ENCODE measurements at regions not wholly inside any gene's neighbourhood (a gene's known extent, or its start where the extent isn't known, plus 50 kb on each side); places are given as distances from the start of the nearest gene placed in this dataset.
"Not testable (repeated sequence)": the region's sequence is repeated elsewhere in the genome, so short reads cannot be mapped to it uniquely, and the experiment has no call there.

DNA sequence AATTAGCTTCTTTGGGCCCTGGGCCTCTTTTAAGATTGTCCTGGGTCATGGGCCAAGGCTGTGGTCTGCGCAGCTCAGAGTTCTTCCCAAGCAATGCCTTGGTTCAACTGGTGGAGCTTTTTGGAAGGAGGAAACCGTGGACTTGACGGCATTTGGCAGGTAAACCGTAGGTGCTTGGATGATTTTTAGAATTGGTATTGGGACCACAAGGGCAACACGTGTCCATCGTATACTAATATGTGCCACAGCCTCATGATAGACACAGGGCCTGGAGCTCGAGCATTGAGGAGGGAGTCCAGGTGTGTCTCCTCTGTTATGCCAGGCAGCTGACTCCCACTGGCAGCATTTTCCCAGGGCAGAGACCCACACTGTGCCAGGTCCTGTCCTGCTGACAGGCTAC, 120.9 kb upstream of the PITX1 start:
- no peak for DNase-seq

DNA sequence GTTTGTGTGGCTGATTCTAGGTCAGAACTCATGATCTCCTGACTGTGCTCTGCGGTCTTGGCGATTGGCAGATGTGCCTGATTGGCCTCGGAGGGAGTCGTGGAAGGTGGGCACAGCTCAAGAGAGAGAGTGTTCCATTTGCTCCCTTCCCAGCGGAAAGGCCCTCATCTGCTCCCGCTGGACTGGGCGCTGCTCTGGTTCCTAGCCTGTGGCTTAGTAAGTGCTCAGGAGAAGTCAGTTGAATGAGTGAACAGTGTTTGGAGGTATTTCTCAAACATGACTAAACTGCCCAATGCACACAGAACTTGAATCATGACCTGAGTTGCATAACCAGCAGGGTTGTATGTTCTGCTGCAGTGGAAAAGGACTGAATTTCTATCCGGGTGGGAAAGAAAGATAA, 120.2 kb upstream of the PITX1 start:
- no peak for DNase-seq

GRCh38 chr5:135153661-135154060, 119.6 kb upstream of the PITX1 start:
- DNase-seq = no peak

DNA sequence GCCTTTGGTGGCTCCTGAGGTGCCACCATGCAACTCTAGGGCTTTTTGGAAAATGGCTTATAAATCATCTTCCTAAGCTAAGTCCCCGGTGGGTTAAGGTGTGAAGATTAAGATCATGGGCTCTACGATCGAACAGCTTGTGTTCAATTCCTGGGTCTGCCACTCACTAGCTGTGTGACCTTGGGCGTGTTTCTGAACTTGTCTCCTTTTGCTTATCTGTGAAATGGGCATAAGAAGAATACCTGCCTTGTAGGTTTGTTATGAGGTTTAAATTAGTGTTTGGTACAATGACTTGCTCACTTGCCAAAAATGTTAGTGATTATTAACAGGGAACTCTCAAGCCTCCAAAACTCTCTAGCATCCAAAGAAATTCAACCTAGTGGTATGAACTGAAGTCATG, 119.2 kb upstream of the PITX1 start:
- DNase-seq = no peak

- not testable (repeated sequence) for DNase-seq
Observed at GRCh38 chr5:135151660-135152059, 117.6 kb upstream of the PITX1 start.

- DNase-seq = no peak
Observed at GRCh38 chr5:135151256-135151655, 117.2 kb upstream of the PITX1 start.

- no peak for DNase-seq
Observed at GRCh38 chr5:135150767-135151166, 116.7 kb upstream of the PITX1 start.

GRCh38 chr5:135149956-135150723, 116.1 kb upstream of the PITX1 start:
- DNase-seq = no peak

GRCh38 chr5:135149229-135149955, 115.4 kb upstream of the PITX1 start:
- DNase-seq = no peak

- no peak for DNase-seq
Observed at GRCh38 chr5:135147294-135148090, 113.5 kb upstream of the PITX1 start.

GRCh38 chr5:135145985-135146384, 112.0 kb upstream of the PITX1 start:
- DNase-seq = no peak

DNA sequence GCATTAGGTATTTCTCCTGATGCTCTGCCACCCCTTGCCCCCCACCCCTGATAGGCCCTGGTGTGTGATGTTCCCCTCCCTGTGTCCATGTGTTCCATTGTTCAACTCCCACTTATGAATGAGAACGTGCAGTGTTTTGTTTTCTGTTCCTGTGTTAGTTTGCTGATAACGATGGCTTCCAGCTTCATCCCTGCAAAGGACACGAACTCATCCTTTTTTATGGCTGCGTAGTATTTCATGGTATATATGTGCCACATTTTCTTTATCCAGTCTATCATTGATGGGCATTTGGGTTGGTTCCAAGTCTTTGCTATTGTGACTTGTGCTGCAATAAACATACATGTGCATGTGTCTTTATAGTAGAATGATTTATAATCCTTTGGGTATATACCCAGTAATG, 109.7 kb upstream of the PITX1 start:
- not testable (repeated sequence) for DNase-seq

DNA sequence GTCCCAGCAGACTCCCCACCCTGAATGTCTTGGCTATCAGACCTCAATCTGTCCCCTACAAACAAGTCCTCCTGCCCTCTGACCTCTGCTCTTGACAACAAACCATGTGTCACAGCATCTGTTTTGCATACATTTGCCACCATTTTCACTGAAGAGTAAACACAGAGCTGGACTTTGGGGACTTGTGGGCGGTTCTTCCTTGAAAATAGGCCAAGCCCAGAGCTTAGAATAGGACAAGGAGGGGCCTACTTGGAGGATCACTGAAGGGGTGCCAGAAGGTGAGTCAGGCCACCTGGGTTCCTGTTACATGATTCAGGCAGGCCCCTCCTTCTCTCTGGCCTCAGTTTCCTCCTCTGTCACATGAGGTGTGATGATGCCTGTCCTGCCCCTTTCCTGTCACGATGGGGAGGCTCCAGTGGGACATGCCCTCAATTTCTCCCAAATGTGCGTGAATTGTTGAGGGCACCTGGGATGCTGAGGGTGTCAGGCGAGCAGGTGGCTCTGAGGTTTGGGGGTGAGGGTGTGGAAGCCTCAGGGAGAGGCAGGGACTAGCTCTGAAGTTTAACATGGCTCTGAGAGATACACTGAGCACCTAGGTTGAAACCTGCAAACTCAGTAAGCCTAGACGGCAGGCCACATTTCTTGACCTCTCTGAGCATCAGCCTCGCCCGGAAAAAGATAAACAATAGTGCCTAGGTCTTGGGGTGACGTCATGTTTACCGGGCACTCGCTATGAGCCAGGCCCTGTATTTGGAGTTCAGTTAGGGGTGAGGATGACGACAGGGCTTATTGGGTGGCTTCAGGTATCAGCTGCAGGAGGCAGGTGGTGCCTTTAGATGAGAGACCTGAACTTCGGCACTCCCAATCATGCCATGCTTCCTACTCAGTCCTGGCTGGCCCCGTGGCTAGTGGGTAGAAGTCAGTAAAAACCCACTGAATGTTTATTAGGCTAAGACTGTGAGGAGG, 107.6 kb upstream of the PITX1 start:
- no peak for DNase-seq

DNA sequence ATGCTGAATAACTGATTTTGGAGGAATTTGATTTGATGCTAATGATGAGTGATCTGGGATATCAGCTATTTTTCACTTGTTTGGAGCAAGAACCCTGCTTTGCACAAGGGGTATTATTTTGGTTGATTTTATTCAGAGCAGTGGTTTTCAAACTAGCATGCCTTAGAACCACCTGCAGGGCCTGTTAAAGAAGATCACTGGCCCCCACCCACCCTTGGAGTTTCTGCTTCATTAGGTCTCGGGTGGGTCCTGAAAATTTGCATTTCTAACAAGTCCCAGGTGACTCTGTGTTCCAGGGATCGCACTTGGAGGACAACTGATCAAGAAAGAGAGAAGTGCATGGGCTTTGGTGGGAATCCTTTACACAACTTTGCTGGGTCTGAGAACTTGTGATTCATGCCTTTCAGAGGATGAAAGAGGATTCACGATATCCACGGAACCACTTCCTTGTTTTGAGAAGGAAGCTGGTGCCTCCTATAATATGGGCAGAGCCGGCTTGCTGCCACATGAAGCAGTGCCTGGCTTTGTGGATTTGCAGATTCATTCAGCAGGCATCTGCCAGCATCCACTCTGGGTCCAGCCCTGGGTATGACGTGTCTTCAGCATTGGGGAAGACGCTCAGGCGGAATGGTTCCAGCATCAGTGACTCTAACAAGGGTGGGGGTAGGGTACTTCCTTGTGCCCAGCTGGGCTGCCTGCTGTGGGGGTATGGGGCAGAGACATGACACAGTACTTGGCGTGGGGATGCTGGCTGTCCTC, 106.6 kb upstream of the PITX1 start:
- DNase-seq = no peak

DNA sequence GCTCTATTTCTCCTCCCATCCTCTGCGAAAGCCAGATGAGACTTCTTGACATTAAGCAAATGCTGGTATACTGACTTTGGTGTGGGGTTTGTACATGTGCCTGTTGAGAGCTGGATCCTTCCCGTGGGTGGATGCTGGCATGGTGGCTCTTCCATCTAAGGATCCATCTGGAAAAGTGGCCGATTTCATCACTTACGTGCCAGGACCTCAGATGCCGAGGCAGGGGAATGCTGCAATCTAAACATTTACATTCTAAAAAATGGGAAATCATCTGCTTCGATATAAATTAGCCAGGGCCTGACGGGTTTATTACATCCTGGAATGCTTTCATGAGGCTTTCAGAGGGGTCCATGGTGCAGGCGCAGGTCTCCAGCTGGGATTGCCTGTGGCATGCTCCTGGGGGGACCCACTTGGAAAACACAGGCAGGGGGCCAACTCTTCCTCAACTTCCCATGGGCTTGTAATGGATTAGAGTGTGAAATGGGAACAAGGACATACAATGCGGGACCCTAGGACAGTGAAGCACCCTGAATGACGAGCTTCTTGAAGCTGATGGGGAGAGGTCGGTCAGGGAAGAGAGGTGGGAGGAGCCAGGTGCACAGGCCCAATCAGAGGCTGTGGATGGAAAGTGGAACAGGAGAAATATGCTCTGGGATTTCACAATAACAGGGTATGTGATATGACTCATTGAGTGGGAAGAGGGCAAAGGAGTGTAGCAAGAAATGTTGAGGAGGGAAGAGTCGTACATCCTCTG, 105.5 kb upstream of the PITX1 start:
- no peak for DNase-seq

- DNase-seq = no peak
Observed at GRCh38 chr5:135138116-135138850, 104.3 kb upstream of the PITX1 start.

GRCh38 chr5:135137146-135137915, 103.3 kb upstream of the PITX1 start:
- no peak for DNase-seq

- DNase-seq = no peak
Observed at GRCh38 chr5:135136546-135136945, 102.5 kb upstream of the PITX1 start.

GRCh38 chr5:135135530-135136226, 101.7 kb upstream of the PITX1 start:
- peak; percentile 7 to 20 for DNase-seq

Measured in NCI-H446 (cell line).